HG03280 (cell line): ENCODE measurements at regions not wholly inside any gene's neighbourhood (a gene's known extent, or its start where the extent isn't known, plus 50 kb on each side); places are given as distances from the start of the nearest gene placed in this dataset.
A peak's percentile ranks its signal among the peaks of the same experiment; 100 is the strongest.
"Not testable (repeated sequence)": the region's sequence is repeated elsewhere in the genome, so short reads cannot be mapped to it uniquely, and the experiment has no call there.

ENCODE experiments used
- ATAC-seq: cut with Tn5 transposase; IDR thresholded peaks from one replicate; pipeline ENCODE4 v1.9.1; 2021; ENCODE audit warnings: mild to moderate bottlenecking, moderate library complexity; ENCODE audit not compliant: unreplicated experiment

DNA sequence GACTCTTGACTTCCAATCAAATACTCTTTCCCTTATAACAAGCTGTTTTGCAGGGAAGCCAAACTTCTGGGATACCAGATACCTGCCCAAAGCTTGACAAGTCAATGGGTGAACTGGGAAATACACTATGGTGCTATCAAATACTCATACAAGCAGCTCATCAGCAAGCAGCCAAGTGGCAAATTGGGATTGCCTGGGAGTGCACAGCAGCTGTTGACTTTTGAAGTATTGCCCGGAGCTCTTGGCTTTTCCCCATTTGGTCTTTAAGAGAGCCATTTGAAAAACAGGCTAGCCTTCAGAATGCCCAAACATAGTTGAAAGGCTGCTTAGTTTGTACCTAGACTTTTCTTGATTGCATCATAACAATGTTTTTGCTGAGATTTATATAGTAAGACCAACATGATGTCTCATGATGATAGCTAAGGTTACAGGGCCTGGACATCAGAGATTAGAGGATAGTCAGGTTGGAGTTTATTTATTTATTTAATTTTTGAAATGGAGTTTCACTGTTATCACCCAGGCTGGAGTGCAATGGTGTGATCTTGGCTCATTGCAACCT, 210.1 kb upstream of the ZNF608 start:
- no peak for ATAC-seq

DNA sequence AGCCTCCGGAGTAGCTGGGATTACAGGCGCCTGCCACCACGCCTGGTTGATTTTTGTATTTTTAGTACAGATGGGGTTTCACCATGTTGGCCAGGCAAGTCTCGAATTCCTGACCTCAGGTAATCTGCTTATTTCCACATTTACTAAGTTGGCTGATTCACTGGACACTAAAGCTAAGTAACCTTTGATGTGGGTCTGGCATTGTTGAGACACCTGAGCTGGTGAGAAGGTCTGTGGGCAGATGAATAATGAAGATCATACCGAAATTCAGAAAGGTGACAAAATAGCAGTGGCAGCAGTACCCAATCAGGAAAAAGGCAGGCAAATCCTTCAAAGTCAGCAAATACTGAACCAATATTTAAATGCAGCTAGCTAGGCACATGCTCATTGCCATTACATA, 210.6 kb upstream of the ZNF608 start:
- ATAC-seq = no peak

DNA sequence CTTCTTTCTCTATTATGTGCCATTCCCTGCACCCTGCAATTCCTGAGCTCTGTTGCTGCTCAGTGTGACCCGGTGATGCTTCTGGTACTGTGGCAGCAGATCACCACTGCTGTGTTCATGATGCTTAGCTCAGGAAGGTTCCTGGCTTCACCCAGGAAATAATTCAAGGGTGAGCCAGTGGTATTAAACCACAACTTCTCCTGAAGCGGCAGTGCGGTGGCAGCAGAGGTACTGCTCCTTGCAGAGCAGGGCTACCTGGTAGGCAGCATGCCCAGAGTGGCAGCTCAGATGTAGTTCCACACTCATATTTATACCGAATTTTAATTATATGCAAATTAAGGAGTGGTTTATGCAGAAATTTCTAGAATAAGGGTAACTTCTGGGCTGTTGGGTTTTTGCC, 213.8 kb upstream of the ZNF608 start:
- no peak for ATAC-seq

DNA sequence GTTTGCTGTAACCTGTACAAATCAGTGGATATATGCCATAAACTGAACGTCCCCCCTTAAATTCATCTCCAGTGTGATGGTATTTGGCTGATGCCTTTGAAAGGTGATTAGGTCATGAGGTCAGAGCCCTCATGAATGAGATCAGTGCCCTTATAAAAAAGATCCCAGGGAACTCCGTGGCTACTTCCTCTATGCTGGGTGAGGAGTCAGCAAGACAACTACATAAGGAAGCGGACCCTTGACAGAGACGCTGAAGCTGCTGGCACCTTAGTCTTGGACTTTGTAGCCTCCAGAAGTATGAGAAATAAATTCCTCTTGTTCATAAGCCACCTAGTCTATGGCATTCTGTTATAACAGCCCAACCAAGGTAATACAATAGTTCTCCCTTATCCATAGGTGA, 215.1 kb upstream of the ZNF608 start:
- ATAC-seq = no peak

DNA sequence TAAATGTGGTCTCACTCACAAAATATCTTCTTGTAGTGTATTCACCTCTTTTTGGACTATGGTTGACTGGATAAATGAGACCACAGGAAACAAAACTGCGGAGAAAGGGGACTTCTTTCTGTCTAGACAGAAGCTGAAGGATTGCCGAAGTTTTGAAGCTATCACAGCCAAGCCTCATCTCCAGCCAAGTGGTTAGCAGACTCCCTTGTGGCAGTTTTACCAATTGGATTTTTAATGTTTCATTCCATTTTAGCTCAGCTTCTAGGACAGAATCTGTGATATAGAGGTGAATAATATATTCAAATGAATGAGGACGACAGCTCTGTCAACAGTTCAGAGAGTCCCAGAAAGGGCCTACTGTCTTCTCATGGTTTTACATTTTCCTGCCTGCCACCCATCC, 215.7 kb upstream of the ZNF608 start:
- no peak for ATAC-seq

DNA sequence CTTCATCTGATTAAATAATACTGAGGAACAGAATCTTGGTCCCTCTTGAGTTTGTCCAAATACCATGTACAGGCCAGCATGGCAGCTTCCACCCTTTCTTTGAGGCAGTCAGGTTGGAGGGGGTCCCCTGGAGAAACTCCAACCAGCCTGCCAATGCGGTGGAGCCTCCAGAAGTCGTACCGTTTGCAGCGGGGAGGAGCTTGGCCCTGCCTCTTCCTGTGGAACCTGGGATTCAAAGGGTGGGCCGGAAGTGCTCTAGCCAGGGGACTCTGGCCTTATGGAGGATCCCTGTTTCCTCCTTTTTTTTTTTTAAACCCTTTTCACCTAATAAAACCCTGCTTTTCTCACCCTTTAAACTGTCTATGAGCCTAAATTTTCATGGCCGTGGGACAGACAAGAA, 216.3 kb upstream of the ZNF608 start:
- no peak for ATAC-seq

DNA sequence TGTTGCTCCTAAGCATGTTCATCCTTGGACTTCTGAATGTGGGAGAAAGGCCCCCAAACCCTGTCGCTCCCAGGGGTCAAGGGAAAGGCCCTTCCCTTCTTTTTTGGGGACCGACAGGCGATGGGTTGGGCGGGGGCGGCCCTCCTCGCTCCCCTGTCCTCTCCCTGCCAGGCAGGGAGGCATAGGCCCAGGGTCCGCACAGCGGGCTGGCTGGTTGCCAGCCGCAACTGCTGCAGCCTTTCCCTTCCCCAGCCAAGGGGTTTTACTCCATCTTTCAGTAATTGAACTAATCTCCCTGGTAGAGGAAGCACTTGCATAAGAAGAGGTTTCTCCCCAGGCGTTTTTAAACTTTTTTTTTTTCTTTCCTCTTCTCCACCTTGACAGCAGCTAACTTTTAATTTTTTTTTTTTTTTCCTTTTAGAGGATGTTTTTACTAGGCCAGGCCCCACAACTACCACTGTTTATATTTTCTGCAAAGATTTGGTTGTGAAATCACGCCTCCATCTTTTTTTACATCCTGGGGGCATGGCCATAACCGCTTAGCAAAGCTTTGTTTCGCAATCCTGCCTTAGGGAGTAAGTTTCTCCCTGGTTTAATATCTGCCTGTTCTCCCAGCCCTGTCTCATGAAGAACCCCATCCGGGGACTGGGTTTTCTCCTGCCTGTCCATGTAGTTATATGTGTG, 216.9 kb upstream of the ZNF608 start:
- ATAC-seq = no peak

DNA sequence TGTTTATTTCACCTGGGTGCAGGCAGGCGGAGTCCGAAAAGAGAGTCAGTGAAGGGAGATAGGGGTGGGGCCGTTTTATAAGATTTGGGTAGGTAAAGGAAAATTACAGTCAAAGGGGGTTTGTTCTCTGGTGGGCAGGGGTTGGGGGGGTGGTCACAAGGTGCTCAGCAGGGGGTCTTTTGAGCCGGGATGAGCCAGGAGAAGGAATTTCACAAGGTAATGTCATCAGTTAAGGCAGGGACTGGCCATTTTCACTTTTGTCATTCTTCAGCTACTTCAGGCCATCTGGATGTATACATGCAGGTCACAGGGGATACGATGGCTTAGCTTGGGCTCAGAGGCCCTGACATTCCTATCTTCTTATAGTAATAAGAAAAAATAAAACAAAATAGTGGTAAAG, 220.3 kb upstream of the ZNF608 start:
- ATAC-seq = not testable (repeated sequence)

DNA sequence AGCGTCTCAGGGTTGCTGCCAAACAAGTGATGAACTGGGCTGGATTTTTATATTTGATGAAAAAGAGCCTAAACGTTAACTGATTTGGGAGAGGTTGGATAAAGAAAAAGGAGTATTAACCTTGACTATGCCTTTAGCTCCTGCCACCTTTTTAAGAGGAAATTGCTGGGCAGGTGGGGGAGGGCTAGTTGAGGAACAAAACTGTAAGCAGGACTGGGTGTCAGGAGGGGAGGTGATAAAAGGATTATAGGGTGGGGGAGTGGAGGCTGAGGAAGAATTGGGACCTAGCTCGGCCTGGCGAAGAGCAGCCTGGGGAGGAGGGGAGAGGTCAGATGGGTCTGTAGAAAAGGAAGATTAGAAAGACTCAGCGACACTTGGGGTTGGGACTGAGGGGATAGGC, 223.9 kb upstream of the ZNF608 start:
- not testable (repeated sequence) for ATAC-seq

DNA sequence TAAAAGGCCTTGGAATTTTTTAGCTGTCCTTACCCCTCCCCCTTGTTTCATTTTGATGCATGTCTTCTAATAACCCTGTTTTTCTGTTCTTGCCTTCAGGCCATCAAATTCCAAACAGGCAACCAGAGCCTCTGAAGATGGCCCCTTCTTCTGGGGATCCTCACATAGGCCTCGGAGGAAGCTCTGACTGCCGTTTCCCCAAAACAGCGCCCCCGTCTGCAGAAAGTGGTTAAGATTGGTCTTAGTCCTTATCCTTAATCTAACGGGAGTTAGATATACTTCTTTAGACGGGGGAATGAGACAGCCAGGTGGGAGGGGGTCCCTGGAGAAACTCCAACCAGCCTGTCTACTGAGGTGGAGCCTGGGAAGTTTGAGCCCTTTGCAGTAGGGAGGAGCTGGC, 226.3 kb upstream of the ZNF608 start:
- ATAC-seq = no peak

DNA sequence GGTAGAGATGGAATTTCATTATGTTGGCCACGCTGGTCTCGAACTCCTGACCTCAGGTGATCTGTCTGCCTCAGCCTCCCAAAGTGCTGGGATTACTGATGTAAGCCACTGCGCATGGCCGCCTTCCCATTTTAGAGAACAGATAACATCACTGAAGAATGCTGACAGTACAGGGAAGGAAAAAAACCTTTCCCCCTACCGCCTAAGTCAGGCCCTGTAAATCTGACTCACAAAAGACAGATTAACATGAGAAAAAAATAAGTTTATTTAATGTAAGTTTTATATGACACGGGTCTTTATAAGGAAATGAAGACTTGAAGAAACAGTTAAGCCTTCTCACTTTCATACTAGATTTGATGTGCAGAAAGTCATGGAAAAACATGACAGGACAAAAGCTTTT, 227.2 kb upstream of the ZNF608 start:
- ATAC-seq = no peak

DNA sequence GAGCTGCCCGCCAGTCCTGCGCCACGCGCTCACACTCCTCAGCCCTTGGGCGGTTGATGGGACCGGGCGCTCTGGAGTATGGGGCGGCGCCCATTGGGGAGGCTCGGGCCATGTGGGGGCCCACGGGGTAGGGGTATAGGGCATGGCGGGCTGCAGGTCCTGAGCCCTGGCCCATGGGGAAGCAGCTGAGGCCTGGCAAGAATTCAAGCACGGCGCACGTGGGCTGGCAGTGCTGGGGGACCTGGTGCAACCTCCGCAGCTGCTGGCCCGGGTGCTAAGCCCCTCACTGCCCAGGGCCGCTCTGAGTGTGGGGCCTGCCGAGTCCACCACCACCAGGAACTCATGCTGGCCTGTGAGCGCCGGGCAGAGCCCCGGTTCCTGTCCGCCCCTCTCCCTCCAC, 229.6 kb upstream of the ZNF608 start:
- no peak for ATAC-seq

DNA sequence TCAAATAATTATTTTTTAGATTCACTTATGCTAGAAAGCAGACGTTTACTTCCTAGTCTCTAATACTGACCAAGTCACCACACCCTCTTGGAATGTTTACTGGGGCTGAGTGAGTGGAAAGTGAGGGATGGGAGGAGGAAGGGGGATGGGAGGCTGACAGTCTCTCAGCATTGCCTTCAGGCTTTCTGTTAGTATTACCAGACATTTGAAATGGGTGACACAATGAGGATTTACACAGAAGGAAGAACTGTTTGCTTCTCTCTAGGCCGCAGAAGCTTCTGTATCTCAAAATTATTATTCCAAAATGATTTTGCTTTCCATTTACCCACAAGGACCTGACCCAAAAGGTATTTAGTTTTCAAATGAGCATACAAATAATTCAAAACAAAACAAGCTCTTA, 232.8 kb upstream of the ZNF608 start:
- ATAC-seq = no peak

DNA sequence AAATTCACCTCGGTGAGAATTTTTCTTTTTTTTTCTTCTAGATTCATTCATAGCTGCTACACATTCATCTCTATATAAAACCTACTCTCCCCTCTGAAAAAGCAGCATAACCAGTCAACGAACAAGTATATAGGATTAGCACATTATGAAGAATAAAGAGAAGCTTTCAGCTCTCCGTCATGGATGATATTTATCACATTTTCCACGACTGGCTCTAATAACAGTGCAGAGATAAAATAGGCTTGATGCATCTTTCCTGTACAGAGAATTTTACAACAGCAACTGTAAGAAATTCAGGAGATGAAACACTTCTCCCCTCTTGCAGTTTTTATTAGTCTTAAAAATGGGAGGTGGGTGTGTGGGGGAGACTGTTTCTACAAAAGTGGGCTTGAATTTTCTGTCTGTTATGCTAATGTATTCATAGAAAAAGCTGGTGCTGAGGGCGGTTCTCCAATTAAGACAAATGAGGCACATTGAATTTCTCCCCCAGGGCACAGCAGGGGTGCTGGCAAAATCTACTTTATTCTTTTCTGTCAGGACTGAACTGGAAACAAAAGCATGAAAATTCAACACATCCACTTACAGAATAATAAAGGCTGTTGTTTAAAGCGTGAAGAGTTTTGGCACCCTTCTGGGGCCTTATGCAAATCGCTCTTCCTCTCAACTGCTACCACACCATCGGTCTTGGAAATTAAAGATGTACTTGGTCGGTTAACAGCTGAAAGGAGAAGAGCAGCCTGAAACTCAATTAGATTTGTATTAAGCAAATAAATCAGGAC, 233.9 kb upstream of the ZNF608 start:
- peak; percentile 81 for ATAC-seq

DNA sequence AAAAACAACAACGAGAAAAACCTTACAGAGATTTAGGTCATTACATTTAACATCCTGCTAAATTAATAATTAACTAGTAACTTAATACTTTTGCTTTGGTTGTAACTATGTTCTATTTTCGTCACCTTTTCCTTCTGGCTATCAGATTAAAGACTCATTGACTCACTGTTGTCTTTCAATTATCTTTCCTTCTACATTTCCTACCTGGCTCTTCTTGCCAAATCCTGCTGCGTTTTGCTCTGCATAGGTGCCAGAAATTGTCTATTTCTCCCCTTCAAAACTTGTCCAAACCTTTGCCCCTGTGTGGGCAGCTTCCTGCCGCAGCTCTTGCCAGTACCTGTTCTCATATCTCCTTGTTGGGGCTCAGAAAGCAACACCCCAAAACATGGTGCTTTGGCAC, 235.5 kb upstream of the ZNF608 start:
- no peak for ATAC-seq

DNA sequence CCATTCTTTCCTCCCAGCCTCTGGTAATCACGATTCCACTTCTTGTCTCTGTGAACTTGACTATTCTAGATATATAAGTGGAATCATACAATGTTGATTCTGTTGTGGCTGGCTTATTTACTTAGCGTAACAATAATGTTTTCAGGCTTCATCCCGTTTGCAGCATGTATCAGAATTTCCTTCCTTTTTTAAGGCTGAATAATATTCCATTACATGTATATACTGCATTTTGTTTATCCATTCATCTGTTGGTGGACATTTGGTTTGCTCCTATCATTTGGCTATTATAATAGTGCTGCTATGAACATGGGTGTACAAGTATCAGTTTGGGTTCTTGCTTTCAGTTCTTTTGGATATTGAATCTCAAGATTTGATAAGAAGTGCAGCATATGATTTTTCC, 239.7 kb upstream of the ZNF608 start:
- no peak for ATAC-seq

DNA sequence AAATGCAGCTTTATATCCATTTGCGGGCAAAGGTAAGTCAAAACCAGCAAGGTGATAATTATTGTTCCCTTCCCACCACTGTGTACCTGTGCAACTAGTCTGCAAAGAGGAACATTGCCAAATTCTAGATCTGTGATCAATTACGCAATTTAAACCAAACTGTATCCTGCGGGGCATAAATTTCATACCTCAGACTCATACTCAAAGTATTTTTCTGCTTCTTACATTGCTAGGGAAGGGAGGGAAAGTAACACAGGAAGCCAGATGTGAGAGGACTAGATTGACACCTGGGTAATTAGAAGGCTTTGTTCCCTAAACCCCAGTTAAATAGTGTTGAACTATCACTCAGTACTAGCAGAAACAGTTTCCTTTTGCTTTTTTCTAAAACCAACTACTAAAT, 240.2 kb upstream of the ZNF608 start:
- no peak for ATAC-seq

DNA sequence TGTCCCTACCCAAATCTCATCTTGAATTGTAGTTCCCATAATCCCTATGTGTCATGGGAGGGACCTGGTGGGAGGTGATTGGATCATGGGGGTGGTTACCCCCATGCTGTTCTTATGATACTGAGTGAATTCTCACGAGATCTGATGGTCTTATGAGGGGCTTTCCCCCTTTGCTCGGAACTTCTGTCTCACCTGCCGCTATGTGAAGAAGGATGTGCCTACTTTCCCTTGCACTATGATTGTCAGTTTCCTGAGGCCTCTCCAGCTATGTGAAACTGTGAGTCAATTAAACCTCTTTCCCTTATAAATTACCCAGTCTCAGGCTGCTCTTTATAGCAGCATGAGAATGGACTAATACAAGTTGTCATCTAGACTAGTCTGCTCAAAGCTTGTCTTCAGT, 241.3 kb upstream of the ZNF608 start:
- ATAC-seq = not testable (repeated sequence)

DNA sequence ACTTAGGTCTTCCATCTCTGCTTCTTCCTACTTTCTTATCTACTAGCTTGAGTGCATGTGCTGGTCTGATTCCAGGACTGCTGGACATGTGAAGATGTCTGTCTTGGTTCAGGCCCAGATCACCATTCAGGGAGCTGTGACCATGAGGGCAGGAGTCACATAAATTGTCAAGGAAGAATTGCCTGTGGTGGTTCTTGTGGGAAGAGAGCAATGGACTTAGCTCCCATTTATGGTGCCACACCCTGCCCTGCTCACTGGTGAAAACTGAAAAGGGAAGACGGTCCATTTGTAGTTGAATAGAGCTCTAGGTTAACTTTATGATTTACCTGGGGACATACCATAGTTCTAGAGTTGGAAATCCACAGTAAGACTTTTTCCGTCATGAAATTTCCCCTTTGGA, 244.3 kb upstream of the ZNF608 start:
- ATAC-seq = no peak

DNA sequence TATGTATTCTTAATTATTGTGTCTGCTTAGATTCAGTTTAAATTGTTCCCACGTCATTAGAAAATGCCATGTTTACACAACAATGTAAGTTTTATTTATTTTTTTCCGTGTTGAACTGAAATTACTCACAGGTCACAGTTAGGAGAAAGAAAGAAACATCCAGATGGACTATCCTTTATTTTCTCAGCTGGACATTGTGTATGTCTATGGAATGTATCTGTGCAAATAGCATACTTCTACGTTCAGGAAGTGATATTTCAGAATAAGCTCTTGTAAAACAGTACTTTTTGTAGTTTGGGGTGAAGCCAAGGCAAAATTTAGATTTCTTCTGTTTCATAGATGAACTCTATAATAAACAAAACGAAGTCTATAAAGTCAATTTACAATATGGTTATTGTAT, 249.0 kb upstream of the ZNF608 start:
- no peak for ATAC-seq

DNA sequence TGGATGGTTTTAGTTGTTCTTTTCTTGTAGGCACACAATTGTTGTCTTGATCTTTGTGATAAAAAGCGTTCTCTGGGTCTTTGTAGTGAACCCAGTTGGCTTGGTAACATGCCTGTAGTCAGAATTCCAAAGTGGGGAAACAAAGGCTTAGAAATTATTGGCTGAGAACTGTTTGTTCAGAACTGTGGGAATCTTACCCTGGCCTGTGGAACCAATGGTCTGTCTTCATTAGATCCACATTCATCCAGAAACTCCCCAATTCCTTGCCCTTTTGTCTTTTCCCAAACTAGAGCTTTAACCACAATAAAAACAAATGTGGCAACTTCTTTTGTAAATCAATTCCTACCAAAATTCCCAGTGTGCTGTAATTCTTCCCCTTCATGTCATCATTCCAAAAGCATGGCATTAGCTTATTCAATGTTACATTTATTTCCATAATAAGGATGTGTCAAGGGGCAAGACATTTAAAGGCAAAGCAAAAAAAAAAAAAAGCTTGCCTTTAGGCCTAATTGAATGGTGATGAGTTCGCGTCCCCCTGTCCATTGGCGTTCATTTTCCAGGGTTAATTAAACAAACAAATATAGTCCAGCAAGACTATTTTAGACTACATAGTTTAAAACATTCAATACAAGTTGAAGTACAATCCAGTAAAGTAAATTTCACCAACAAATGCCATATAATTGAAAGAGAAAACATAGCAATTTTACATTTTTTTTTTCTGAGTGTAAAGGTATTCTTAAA, 249.8 kb upstream of the ZNF608 start:
- ATAC-seq = no peak

DNA sequence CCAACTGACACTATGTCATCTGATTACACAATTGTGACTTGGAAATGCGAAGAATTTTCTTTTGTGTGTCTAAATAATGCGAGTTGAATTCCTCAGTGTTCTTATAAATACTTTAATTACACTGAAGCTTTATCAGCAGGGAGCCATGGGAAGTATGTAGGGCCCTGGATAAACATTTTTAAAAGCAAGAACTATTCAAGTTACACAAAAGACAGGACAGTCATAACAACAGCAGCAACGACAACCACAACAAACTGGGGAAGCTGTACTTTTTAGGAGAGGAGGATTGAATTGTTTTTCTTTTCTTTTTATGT, 250.3 kb upstream of the ZNF608 start:
- no peak for ATAC-seq
